Neural progenitor cell (in vitro differentiated cells): ENCODE measurements at regions not wholly inside any gene's neighbourhood (a gene's known extent, or its start where the extent isn't known, plus 50 kb on each side); places are given as distances from the start of the nearest gene placed in this dataset.

ENCODE experiments used
- DNase-seq: peaks from one replicate; pipeline ENCODE4 v3.0.0-alpha.2; 2016; ENCODE audit warnings: low spot score
- H2AFZ ChIP-seq: fragments of 200-600 bp; sonication (generic); replicated peaks from 2 replicates; pipeline ENCODE4 v1.6.1; 2016; ENCODE audit warnings: antibody characterized with exemption
- H3F3A ChIP-seq: fragments of 200-600 bp; sonication (generic); 2 replicates; pipeline ENCODE4 v1.6.1; 2016; ENCODE audit warnings: antibody characterized with exemption, low read depth
- H3K27ac ChIP-seq: fragments of 200-600 bp; sonication (generic); 2 replicates; pipeline ENCODE4 v1.5.1; 2016; ENCODE audit warnings: mild to moderate bottlenecking
- H3K27me3 ChIP-seq: fragments of 200-600 bp; sonication (generic); 2 replicates; pipeline ENCODE4 v1.6.1; 2016; ENCODE audit warnings: mild to moderate bottlenecking, moderate library complexity
- H3K36me3 ChIP-seq: fragments of 200-600 bp; sonication (generic); 2 replicates; pipeline ENCODE4 v1.5.1; 2016
- H3K4me1 ChIP-seq: fragments of 200-600 bp; sonication (generic); 2 replicates; pipeline ENCODE4 v1.6.1; 2016; ENCODE audit warnings: mixed run types
- H3K4me2 ChIP-seq: fragments of 200-600 bp; sonication (generic); 2 replicates; pipeline ENCODE4 v1.6.1; 2016
- H3K4me3 ChIP-seq: fragments of 200-600 bp; sonication (generic); 2 replicates; pipeline ENCODE4 v1.5.1; 2016
- H3K79me2 ChIP-seq: fragments of 200-600 bp; sonication (generic); 2 replicates; pipeline ENCODE4 v1.6.1; 2016; ENCODE audit warnings: low read depth
- H3K9ac ChIP-seq: fragments of 200-600 bp; sonication (generic); 2 replicates; pipeline ENCODE4 v1.6.1; 2016
- H3K9me3 ChIP-seq: fragments of 200-600 bp; sonication (generic); 2 replicates; pipeline ENCODE4 v1.5.1; 2016; ENCODE audit warnings: low read depth
- H4K20me1 ChIP-seq: fragments of 200-600 bp; sonication (generic); 2 replicates; pipeline ENCODE4 v1.6.1; 2016; ENCODE audit warnings: low read depth
- H3K27ac Mint-ChIP-seq: 3 replicates; pipeline ENCODE4 v1.8.0; 2021; ENCODE audit warnings: mixed read lengths
- H3K27me3 Mint-ChIP-seq: 2 replicates; pipeline ENCODE4 v1.8.0; 2022; ENCODE audit warnings: low read depth, mild to moderate bottlenecking, inconsistent platforms, moderate library complexity, mixed read lengths; ENCODE audit not compliant: insufficient read depth
- H3K36me3 Mint-ChIP-seq: 3 replicates; pipeline ENCODE4 v1.8.0; 2021; ENCODE audit warnings: mixed read lengths
- H3K4me1 Mint-ChIP-seq: 3 replicates; pipeline ENCODE4 v1.8.0; 2021; ENCODE audit warnings: mixed read lengths
- H3K4me3 Mint-ChIP-seq: 3 replicates; pipeline ENCODE4 v1.8.0; 2021; ENCODE audit warnings: mild to moderate bottlenecking, moderate library complexity, mixed read lengths
- H3K9me3 Mint-ChIP-seq: 3 replicates; pipeline ENCODE4 v1.8.0; 2020; ENCODE audit warnings: mixed read lengths
- EZH2 ChIP-seq: fragments of 200-600 bp; sonication (generic); IDR thresholded peaks from 2 replicates; pipeline ENCODE4 v1.6.1; 2017; ENCODE audit warnings: antibody characterized with exemption, mild to moderate bottlenecking, moderate library complexity
- EZH2phosphoT487 ChIP-seq: fragments of 200-600 bp; sonication (generic); IDR thresholded peaks from 2 replicates; pipeline ENCODE4 v1.6.1; 2017; ENCODE audit warnings: antibody characterized with exemption
- TF ChIP-seq, protein P1 (sequence below): fragments of 200-600 bp; sonication (generic); IDR thresholded peaks from 2 replicates; pipeline ENCODE4 v1.5.1; 2017; ENCODE audit warnings: antibody characterized with exemption, mild to moderate bottlenecking

DNA sequence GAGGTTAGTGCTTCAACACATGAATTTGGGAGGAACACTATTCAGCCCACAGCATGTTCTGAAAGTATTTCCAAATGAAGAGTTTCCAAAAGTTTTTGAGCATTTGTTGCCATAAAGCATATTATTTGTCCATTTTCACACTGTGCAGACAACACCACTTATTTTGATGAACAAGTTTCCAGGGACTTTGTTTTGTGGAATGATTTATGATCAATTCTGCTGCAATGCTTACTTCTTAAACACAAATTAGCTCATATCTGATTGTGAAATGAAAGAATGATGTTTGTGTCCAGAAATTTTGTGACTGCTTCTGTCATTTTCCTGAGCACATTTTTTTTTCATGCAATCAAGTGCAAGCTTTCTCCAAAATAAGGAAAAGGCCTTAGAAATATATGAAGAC is 205.3 kb downstream of the RAP2A start:
- peaks cover 7% of the 10 kb centered on the region for H3K4me1 Mint-ChIP-seq
- no peak overlapping the region for H2AFZ ChIP-seq
- H3F3A ChIP-seq, result no peaks in the 10 kb centered on the region
- no peaks in the 10 kb centered on the region for H3K27me3 ChIP-seq
- H3K9me3 ChIP-seq, result no peaks in the 10 kb centered on the region
- no peak overlapping the region for H3K27ac ChIP-seq
- peaks cover 2% of the 10 kb centered on the region for H3K27me3 Mint-ChIP-seq
- H3K79me2 ChIP-seq, result no peaks in the 10 kb centered on the region
- H3K36me3 ChIP-seq, result no peaks in the 10 kb centered on the region
- no peak overlapping the region for H3K4me3 ChIP-seq
- no peaks in the 10 kb centered on the region for H3K9me3 Mint-ChIP-seq
- no peak overlapping the region for H3K27ac Mint-ChIP-seq
- H4K20me1 ChIP-seq, result no peaks in the 10 kb centered on the region
- H3K4me3 Mint-ChIP-seq, result no peak overlapping the region
- H3K4me2 ChIP-seq, result no peak overlapping the region
- H3K9ac ChIP-seq, result no peak overlapping the region
- H3K36me3 Mint-ChIP-seq, result no peaks in the 10 kb centered on the region
- no peak for DNase-seq
- no peak for TF ChIP-seq EZH2phosphoT487
- TF ChIP-seq, protein P1, sequence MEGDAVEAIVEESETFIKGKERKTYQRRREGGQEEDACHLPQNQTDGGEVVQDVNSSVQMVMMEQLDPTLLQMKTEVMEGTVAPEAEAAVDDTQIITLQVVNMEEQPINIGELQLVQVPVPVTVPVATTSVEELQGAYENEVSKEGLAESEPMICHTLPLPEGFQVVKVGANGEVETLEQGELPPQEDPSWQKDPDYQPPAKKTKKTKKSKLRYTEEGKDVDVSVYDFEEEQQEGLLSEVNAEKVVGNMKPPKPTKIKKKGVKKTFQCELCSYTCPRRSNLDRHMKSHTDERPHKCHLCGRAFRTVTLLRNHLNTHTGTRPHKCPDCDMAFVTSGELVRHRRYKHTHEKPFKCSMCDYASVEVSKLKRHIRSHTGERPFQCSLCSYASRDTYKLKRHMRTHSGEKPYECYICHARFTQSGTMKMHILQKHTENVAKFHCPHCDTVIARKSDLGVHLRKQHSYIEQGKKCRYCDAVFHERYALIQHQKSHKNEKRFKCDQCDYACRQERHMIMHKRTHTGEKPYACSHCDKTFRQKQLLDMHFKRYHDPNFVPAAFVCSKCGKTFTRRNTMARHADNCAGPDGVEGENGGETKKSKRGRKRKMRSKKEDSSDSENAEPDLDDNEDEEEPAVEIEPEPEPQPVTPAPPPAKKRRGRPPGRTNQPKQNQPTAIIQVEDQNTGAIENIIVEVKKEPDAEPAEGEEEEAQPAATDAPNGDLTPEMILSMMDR, result no peak
- no peak for TF ChIP-seq EZH2
- peaks cover 16% of the 10 kb centered on the region for H3K4me1 ChIP-seq

- Mint-ChIP-seq H3K36me3 (no peaks in the 10 kb centered on the region), H3K27me3 (no peaks in the 10 kb centered on the region), H3K4me3 (no peak overlapping the region), H3K27ac (no peak overlapping the region), H3K9me3 (no peaks in the 10 kb centered on the region), H3K4me1 (peaks cover 7% of the 10 kb centered on the region)
- H3K4me2 ChIP-seq, result no peak overlapping the region
- no peak overlapping the region for H3K9ac ChIP-seq
- H3K36me3 ChIP-seq, result no peaks in the 10 kb centered on the region
- DNase-seq, result no peak
- peaks cover 16% of the 10 kb centered on the region for H3K4me1 ChIP-seq
- no peaks in the 10 kb centered on the region for H3K27me3 ChIP-seq
- H3K79me2 ChIP-seq, result no peaks in the 10 kb centered on the region
- H3F3A ChIP-seq, result no peaks in the 10 kb centered on the region
- H3K9me3 ChIP-seq, result no peaks in the 10 kb centered on the region
- no peak overlapping the region for H2AFZ ChIP-seq
- TF ChIP-seq, protein P1, result no peak
- no peak for TF ChIP-seq EZH2phosphoT487
- no peak for TF ChIP-seq EZH2
- no peaks in the 10 kb centered on the region for H4K20me1 ChIP-seq
- no peak overlapping the region for H3K4me3 ChIP-seq
- no peak overlapping the region for H3K27ac ChIP-seq
These were observed 206.3 kb downstream of the RAP2A start for GRCh38 chr13:97640268-97640667.

GRCh38 chr13:97648171-97648880 is 214.4 kb downstream of the RAP2A start:
- no peak overlapping the region for H3K27ac ChIP-seq
- no peaks in the 10 kb centered on the region for H4K20me1 ChIP-seq
- no peaks in the 10 kb centered on the region for H3K9me3 Mint-ChIP-seq
- H3K79me2 ChIP-seq, result no peaks in the 10 kb centered on the region
- H3K4me2 ChIP-seq, result no peak overlapping the region
- peaks cover 24% of the 10 kb centered on the region for H3K4me1 ChIP-seq
- no peaks in the 10 kb centered on the region for H3K27me3 ChIP-seq
- H3K27me3 Mint-ChIP-seq, result no peaks in the 10 kb centered on the region
- peaks cover 9% of the 10 kb centered on the region for H3K4me1 Mint-ChIP-seq
- no peaks in the 10 kb centered on the region for H3K36me3 Mint-ChIP-seq
- no peak overlapping the region for H3K9ac ChIP-seq
- H3K27ac Mint-ChIP-seq, result no peak overlapping the region
- no peaks in the 10 kb centered on the region for H3K9me3 ChIP-seq
- H3K36me3 ChIP-seq, result no peaks in the 10 kb centered on the region
- no peak overlapping the region for H2AFZ ChIP-seq
- no peaks in the 10 kb centered on the region for H3F3A ChIP-seq
- no peak overlapping the region for H3K4me3 Mint-ChIP-seq
- no peak overlapping the region for H3K4me3 ChIP-seq
- TF ChIP-seq EZH2 (no peak), EZH2phosphoT487 (no peak)
- TF ChIP-seq, protein P1, result no peak
- DNase-seq, result no peak
